HL-60 (cell line): ENCODE measurements at regions not wholly inside any gene's neighbourhood (a gene's known extent, or its start where the extent isn't known, plus 50 kb on each side); places are given as distances from the start of the nearest gene placed in this dataset.

ENCODE experiments used
- POLR2AphosphoS5 ChIP-seq: IDR thresholded peaks from 2 replicates; pipeline ENCODE4 v1.6.1; 2012; ENCODE audit warnings: low read depth
- SPI1 ChIP-seq: IDR thresholded peaks from 2 replicates; pipeline ENCODE4 v1.6.1; 2012; ENCODE audit warnings: low read depth, mild to moderate bottlenecking, borderline replicate concordance
- TF ChIP-seq, protein P1 (sequence below): IDR thresholded peaks from one replicate; pipeline ENCODE4 v1.5.1; 2011; ENCODE audit warnings: low read length, control low read depth, inconsistent platforms; ENCODE audit not compliant: insufficient read depth
- TF ChIP-seq, protein P2 (sequence below): IDR thresholded peaks from 2 replicates; pipeline ENCODE4 v1.6.1; 2012; ENCODE audit warnings: low read depth; ENCODE audit not compliant: insufficient replicate concordance

DNA sequence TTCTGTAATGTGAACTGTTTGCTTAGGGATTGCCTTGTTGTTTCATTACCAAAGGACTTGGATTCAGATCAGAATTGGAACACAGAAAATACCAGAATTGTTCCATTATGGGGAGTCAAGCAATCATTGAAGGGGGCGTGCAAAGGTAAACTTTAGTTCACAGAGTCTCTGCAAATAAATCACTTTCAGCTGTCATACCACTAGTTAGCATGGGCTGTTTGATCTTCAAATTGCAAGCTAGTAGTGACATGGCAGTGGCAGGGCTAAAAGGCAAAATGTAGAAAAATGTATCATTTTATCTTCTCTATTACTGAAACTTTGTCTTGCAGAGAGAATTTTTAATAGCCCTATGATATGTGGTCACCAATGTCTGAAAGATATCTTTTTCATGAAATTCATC, 483.2 kb upstream of the NRSN1 start:
- TF ChIP-seq, protein P1, sequence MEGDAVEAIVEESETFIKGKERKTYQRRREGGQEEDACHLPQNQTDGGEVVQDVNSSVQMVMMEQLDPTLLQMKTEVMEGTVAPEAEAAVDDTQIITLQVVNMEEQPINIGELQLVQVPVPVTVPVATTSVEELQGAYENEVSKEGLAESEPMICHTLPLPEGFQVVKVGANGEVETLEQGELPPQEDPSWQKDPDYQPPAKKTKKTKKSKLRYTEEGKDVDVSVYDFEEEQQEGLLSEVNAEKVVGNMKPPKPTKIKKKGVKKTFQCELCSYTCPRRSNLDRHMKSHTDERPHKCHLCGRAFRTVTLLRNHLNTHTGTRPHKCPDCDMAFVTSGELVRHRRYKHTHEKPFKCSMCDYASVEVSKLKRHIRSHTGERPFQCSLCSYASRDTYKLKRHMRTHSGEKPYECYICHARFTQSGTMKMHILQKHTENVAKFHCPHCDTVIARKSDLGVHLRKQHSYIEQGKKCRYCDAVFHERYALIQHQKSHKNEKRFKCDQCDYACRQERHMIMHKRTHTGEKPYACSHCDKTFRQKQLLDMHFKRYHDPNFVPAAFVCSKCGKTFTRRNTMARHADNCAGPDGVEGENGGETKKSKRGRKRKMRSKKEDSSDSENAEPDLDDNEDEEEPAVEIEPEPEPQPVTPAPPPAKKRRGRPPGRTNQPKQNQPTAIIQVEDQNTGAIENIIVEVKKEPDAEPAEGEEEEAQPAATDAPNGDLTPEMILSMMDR = no peak
- no peak for TF ChIP-seq SPI1
- TF ChIP-seq POLR2AphosphoS5 = no peak
- TF ChIP-seq, protein P2, sequence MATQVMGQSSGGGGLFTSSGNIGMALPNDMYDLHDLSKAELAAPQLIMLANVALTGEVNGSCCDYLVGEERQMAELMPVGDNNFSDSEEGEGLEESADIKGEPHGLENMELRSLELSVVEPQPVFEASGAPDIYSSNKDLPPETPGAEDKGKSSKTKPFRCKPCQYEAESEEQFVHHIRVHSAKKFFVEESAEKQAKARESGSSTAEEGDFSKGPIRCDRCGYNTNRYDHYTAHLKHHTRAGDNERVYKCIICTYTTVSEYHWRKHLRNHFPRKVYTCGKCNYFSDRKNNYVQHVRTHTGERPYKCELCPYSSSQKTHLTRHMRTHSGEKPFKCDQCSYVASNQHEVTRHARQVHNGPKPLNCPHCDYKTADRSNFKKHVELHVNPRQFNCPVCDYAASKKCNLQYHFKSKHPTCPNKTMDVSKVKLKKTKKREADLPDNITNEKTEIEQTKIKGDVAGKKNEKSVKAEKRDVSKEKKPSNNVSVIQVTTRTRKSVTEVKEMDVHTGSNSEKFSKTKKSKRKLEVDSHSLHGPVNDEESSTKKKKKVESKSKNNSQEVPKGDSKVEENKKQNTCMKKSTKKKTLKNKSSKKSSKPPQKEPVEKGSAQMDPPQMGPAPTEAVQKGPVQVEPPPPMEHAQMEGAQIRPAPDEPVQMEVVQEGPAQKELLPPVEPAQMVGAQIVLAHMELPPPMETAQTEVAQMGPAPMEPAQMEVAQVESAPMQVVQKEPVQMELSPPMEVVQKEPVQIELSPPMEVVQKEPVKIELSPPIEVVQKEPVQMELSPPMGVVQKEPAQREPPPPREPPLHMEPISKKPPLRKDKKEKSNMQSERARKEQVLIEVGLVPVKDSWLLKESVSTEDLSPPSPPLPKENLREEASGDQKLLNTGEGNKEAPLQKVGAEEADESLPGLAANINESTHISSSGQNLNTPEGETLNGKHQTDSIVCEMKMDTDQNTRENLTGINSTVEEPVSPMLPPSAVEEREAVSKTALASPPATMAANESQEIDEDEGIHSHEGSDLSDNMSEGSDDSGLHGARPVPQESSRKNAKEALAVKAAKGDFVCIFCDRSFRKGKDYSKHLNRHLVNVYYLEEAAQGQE = no peak
